DMS79 treated with DMSO at 0.1 percent for 48 hours (cell line): ENCODE measurements at regions not wholly inside any gene's neighbourhood (a gene's known extent, or its start where the extent isn't known, plus 50 kb on each side); places are given as distances from the start of the nearest gene placed in this dataset.

Experiments
- DNase-seq: peaks from one replicate; lab custom pipeline; 2025; lab: John Stamatoyannopoulos, UW

- DNase-seq, result no peak
Measured at GRCh38 chr18:75588412-75588811, 160.9 kb upstream of the SMIM21 start.

GRCh38 chr18:75587131-75587530 lies 159.6 kb upstream of the SMIM21 start:
- no peak for DNase-seq

- no peak for DNase-seq
Measured at GRCh38 chr18:75586130-75586889, 158.8 kb upstream of the SMIM21 start.

GRCh38 chr18:75582940-75583339 lies 155.4 kb upstream of the SMIM21 start:
- DNase-seq, result no peak

- no peak for DNase-seq
Measured at GRCh38 chr18:75582406-75582821, 154.9 kb upstream of the SMIM21 start.

- no peak for DNase-seq
Measured at GRCh38 chr18:75581336-75582131, 154.0 kb upstream of the SMIM21 start.

GRCh38 chr18:75574187-75574586 lies 146.7 kb upstream of the SMIM21 start:
- no peak for DNase-seq

GRCh38 chr18:75563150-75563549 lies 135.6 kb upstream of the SMIM21 start:
- DNase-seq, result no peak

- DNase-seq, result no peak
Measured at GRCh38 chr18:75562216-75562615, 134.7 kb upstream of the SMIM21 start.

- no peak for DNase-seq
Measured at GRCh38 chr18:75558790-75559189, 131.3 kb upstream of the SMIM21 start.

- DNase-seq, result no peak
Measured at GRCh38 chr18:75556841-75557240, 129.3 kb upstream of the SMIM21 start.

GRCh38 chr18:75554644-75555185 lies 127.2 kb upstream of the SMIM21 start:
- DNase-seq, result no peak

GRCh38 chr18:75554176-75554575 lies 126.7 kb upstream of the SMIM21 start:
- DNase-seq, result no peak

- no peak for DNase-seq
Measured at GRCh38 chr18:75553021-75553420, 125.5 kb upstream of the SMIM21 start.

GRCh38 chr18:75551071-75551470 lies 123.6 kb upstream of the SMIM21 start:
- peak; percentile 9 for DNase-seq

- DNase-seq, result no peak
Measured at GRCh38 chr18:75548353-75548905, 120.9 kb upstream of the SMIM21 start.

GRCh38 chr18:75546964-75547363 lies 119.5 kb upstream of the SMIM21 start:
- DNase-seq, result no peak

GRCh38 chr18:75545189-75545588 lies 117.7 kb upstream of the SMIM21 start:
- no peak for DNase-seq

- DNase-seq, result no peak
Measured at GRCh38 chr18:75544496-75544895, 117.0 kb upstream of the SMIM21 start.

- DNase-seq, result no peak
Measured at GRCh38 chr18:75544051-75544481, 116.6 kb upstream of the SMIM21 start.

- DNase-seq, result no peak
Measured at GRCh38 chr18:75538727-75539126, 111.2 kb upstream of the SMIM21 start.

- no peak for DNase-seq
Measured at GRCh38 chr18:75533950-75534349, 106.4 kb upstream of the SMIM21 start.

GRCh38 chr18:75533209-75533608 lies 105.7 kb upstream of the SMIM21 start:
- DNase-seq, result no peak
